ENCODE measurements at regions not wholly inside any gene's neighbourhood (a gene's known extent, or its start where the extent isn't known, plus 50 kb on each side); places are given as distances from the start of the nearest gene placed in this dataset.

GRCh38 chr13:54607421-54607820, 1578.8 kb downstream of the OLFM4 start:
- H3K4me2 ChIP-seq (replicated peaks; ENCODE audit: low read depth, low read length, poor library complexity, severe bottlenecking): no peak overlapping the region
- no peak for DNase-seq
- H3K36me3 ChIP-seq (replicated peaks in 1 of 2; ENCODE audit: control extremely low read depth in 1 of 2, control insufficient read depth in 1 of 2, extremely low read depth in 1 of 2, insufficient read depth in 2 of 2, low read length in 1 of 2): no peaks in the 10 kb centered on the region
- no peak for TF ChIP-seq CTCF (IDR thresholded peaks at IDR 0.05)
- Mint-ChIP-seq H3K4me1 (no peaks in the 10 kb centered on the region), H3K27ac (no peak overlapping the region), H3K4me3 (no peak overlapping the region), H3K27me3 (no peaks in the 10 kb centered on the region), H3K9me3 (ENCODE audit: insufficient read depth) (peaks cover 10% of the 10 kb centered on the region)
- intact Hi-C loops (cut with micrococcal nuclease): no loop called here
- H3K9ac ChIP-seq (ENCODE audit: low read length): no peak overlapping the region
- no peak overlapping the region for H2AFZ ChIP-seq (ENCODE audit: insufficient read depth, low read depth, low read length, poor library complexity, severe bottlenecking)
- H3K4me3 ChIP-seq (ENCODE audit: control extremely low read depth in 1 of 5, extremely low read depth in 1 of 5, insufficient read depth in 1 of 5, low read depth in 2 of 5, low read length in 4 of 5): no peak overlapping the region
- H3K27me3 ChIP-seq (replicated peaks in 1 of 4; ENCODE audit: control extremely low read depth in 1 of 4, control insufficient read depth in 3 of 4, insufficient read depth in 4 of 4, low read length in 3 of 4): no peaks in the 10 kb centered on the region
- ChIA-PET POLR2A (no interaction called here), CTCF (no interaction called here)
- H3K79me2 ChIP-seq (ENCODE audit: control insufficient read depth, insufficient read depth, low read length): no peaks in the 10 kb centered on the region
- peaks cover 0 to 1% (median 0%) of the 10 kb centered on the region in 3 donors for H3K9me3 ChIP-seq (ENCODE audit: control extremely low read depth in 1 of 3, control insufficient read depth in 2 of 3, insufficient read depth in 1 of 3, low read length in 2 of 3)
- H3K4me1 ChIP-seq (ENCODE audit: control insufficient read depth in 2 of 2, insufficient read depth in 2 of 2, low read length in 2 of 2): no peaks in the 10 kb centered on the region
- ATAC-seq (ENCODE audit: low read depth): no peak
- H3K27ac ChIP-seq (ENCODE audit: low read length in 2 of 2): no peak overlapping the region
- H4K20me1 ChIP-seq (ENCODE audit: control insufficient read depth, insufficient read depth, low read length, poor library complexity, severe bottlenecking): no peaks in the 10 kb centered on the region

GRCh38 chr13:54611390-54611789, 1582.8 kb downstream of the OLFM4 start:
- ChIA-PET CTCF (no interaction called here), POLR2A (no interaction called here)
- Mint-ChIP-seq H3K27ac (no peak overlapping the region), H3K4me3 (no peak overlapping the region), H3K4me1 (no peaks in the 10 kb centered on the region), H3K9me3 (ENCODE audit: insufficient read depth) (peaks cover 3% of the 10 kb centered on the region), H3K27me3 (no peaks in the 10 kb centered on the region)
- no peak overlapping the region for H2AFZ ChIP-seq (ENCODE audit: insufficient read depth, low read depth, low read length, poor library complexity, severe bottlenecking)
- WGBS (ENCODE audit: insufficient coverage): no CpG with 5 or more reads among the region's 5 CpGs
- intact Hi-C loops (cut with micrococcal nuclease): no loop called here
- no peaks in the 10 kb centered on the region for H3K36me3 ChIP-seq (replicated peaks in 1 of 2; ENCODE audit: control extremely low read depth in 1 of 2, control insufficient read depth in 1 of 2, extremely low read depth in 1 of 2, insufficient read depth in 2 of 2, low read length in 1 of 2)
- H3K27me3 ChIP-seq (replicated peaks in 1 of 4; ENCODE audit: control extremely low read depth in 1 of 4, control insufficient read depth in 3 of 4, insufficient read depth in 4 of 4, low read length in 3 of 4): no peaks in the 10 kb centered on the region
- H3K9ac ChIP-seq (ENCODE audit: low read length): no peak overlapping the region
- H4K20me1 ChIP-seq (ENCODE audit: control insufficient read depth, insufficient read depth, low read length, poor library complexity, severe bottlenecking): no peaks in the 10 kb centered on the region
- no peaks in the 10 kb centered on the region for H3K79me2 ChIP-seq (ENCODE audit: control insufficient read depth, insufficient read depth, low read length)
- DNase-seq: no peak
- H3K9me3 ChIP-seq (ENCODE audit: control extremely low read depth in 1 of 3, control insufficient read depth in 2 of 3, insufficient read depth in 1 of 3, low read length in 2 of 3): no peaks in the 10 kb centered on the region
- no peaks in the 10 kb centered on the region for H3K4me1 ChIP-seq (ENCODE audit: control insufficient read depth in 2 of 2, insufficient read depth in 2 of 2, low read length in 2 of 2)
- no peak overlapping the region for H3K4me2 ChIP-seq (replicated peaks; ENCODE audit: low read depth, low read length, poor library complexity, severe bottlenecking)
- H3K4me3 ChIP-seq (ENCODE audit: control extremely low read depth in 1 of 5, extremely low read depth in 1 of 5, insufficient read depth in 1 of 5, low read depth in 2 of 5, low read length in 4 of 5): no peak overlapping the region
- TF ChIP-seq EZH2 (IDR thresholded peaks at IDR 0.05; ENCODE audit: borderline replicate concordance, insufficient read depth, low read depth, low read length, poor library complexity, severe bottlenecking): no peak
- TF ChIP-seq CTCF (IDR thresholded peaks at IDR 0.05): no peak
- ATAC-seq (ENCODE audit: low read depth): no peak
- no peak overlapping the region for H3K27ac ChIP-seq (ENCODE audit: low read length in 2 of 2)

Data from B cell (primary cell).